ENCODE measurements at regions not wholly inside any gene's neighbourhood (a gene's known extent, or its start where the extent isn't known, plus 50 kb on each side); places are given as distances from the start of the nearest gene placed in this dataset.

DNA sequence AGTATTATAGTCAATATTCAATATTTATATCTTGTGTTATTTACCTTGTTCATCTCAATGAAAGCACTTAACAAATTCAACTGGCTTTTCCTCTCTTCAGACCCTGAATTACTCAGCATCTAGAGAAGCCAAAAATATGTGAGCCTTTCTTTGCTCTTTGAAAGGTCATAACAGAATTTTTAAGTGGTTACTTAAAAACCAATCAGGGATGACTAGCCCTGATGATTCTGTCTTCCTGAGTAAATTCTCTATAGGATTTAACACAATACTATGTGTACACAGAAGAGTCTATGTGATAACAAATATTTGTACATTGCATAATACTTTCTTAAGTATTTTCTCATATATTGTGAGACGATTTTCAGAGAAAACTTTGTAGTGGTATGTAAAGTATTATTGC, 546.3 kb downstream of the MAT2B start:
- DNase-seq = no peak

DNA sequence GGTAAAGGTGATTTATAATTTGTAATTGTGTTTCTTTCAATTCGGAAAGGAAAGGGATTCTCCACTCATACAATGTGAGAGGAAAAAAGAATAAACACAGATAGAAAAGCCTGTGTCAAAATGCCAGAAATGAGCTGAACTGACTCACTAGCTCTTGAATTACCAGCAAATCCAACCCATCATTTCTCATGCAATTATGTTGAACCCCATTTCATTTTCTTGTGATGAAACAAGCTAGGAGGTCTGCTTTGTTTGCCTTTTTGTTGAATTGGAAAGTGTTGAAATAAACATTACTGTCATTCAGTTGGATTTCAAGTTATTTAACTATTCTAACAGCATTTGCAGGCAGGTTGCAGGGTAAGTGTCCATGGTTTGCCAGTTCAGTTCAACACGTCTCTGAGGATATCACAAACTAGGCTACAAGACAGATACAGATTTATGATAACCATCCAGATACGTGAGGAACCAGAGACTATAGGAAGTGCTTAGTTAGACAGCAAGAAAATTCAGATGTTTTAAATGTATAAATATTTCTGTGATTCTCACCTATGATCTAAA, 547.2 kb downstream of the MAT2B start:
- DNase-seq = no peak

- DNase-seq = no peak
Measured at GRCh38 chr5:164053123-164053522, 547.7 kb downstream of the MAT2B start.

DNA sequence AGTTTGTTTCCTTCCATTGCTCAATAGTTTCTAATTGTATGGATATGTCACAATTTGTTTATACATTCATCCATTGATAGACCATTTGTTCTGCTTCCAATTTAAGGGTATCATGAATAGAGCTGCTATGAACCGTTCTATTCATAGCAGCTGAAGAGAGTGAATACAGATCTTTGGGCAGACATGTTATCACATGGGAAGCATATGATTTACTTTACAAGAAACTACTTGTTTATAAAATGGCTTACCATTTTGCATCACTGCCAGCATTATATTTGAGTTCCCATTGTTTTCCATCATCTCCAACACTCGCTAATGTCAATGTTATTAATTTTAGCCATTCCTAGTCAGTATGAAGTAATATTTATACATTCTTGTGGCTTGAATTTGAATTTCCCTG, 549.0 kb downstream of the MAT2B start:
- no peak for DNase-seq

GRCh38 chr5:164057121-164057520, 551.7 kb downstream of the MAT2B start:
- no peak for DNase-seq

- no peak for DNase-seq
Measured at GRCh38 chr5:164058621-164059020, 553.2 kb downstream of the MAT2B start.

GRCh38 chr5:164059471-164059870, 554.1 kb downstream of the MAT2B start:
- DNase-seq = no peak

GRCh38 chr5:164060786-164061355, 555.5 kb downstream of the MAT2B start:
- DNase-seq = no peak

- DNase-seq = no peak
Measured at GRCh38 chr5:164062304-164062703, 556.9 kb downstream of the MAT2B start.

DNA sequence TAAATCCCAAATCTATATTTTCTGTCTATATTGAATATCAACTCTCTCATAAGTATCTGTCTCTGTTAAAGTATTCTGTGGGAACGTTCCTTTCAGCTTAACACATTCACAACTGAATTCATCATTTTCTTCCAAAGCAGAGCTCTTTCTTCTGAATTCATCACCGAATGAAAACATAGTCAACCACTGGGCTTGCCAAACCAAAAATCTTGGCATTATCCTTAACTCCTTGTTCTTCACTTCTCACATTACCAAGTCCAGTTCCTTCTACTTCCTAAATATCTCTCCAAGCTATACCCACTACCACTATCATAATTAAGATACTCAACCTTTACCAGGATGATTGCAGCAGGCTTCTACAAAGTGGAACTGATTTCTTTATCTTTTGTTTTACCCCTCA, 559.8 kb downstream of the MAT2B start:
- DNase-seq = no peak

DNA sequence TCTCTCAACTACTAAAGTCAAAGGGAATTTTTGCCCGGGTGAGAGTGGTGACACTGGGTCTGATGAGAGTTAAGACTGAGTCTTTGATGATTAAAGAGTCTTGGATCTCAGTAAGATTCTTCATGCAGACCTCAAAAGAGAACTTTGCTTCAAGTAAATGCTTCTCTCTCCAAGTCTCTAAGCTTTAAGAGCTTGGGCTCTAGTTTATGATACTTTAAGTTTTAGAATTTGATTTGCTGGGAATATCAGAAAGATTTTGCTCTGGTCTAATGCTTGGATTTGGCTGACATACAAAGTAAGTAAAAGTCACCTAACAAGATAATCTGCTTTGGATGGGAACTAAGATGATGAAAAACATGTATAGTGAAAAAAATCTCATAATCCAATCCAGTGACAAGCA, 566.3 kb downstream of the MAT2B start:
- no peak for DNase-seq

GRCh38 chr5:164073081-164073480, 567.7 kb downstream of the MAT2B start:
- DNase-seq = no peak

DNA sequence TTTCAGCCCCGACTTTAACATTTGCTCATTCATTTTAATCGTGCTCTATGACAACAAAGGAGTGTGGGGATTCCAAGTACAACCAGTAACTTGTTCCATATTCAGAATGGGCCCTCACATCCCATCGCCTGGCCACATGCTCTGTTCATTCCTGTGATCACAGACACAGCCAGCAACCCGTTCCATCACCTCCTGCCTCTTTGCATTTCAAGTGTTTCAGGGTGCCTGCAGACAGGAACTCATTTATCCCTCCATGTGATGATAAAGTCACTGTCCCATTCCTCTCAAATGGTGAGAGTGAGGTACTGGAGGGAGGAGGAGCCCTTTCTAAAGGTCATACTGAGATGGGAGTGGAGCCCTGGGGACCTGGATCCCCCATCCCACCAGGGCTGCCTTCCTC, 571.1 kb downstream of the MAT2B start:
- no peak for DNase-seq

GRCh38 chr5:164090358-164090757, 584.9 kb downstream of the MAT2B start:
- no peak for DNase-seq

GRCh38 chr5:164091836-164092235, 586.4 kb downstream of the MAT2B start:
- DNase-seq = no peak

GRCh38 chr5:164094291-164094690, 588.9 kb downstream of the MAT2B start:
- no peak for DNase-seq

DNA sequence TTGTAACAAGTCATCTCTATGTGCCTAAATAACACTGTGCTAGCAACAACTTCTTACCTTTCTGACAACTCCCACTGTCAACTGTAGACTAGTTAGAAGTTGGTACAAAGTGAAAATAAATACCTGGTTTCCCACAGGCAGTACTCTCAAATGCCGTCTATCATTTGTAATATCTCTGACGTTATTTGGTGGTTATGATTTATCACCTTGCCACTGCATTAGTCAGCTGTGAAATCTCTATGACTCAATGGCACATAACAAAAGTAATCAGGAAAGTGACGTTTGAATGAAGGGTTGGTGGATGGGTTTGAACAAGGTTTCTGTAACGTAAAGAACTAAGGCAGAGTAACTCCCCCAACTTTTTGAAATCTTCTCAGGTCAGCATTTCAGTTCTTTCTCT, 592.3 kb downstream of the MAT2B start:
- DNase-seq = no peak

GRCh38 chr5:164098531-164098930, 593.1 kb downstream of the MAT2B start:
- DNase-seq = no peak

DNA sequence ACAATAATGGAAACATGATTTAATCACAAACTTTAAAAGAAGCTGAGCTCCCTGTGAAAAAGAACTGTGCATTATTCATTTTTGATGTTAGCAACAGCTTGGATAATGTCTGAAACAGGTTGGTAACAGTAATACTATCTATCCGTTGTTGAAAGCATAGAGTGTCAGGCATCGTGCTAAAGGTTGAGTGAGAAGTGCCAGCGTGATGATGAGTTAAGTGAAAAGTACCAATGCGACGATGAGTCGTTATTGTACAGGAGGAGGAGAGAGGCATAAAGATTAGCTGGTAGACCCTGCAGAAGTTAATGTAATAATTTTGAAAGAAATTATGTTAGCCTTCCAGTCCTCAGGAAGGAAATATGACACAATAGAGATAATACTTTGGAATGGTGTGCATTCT, 593.6 kb downstream of the MAT2B start:
- DNase-seq = no peak

DNA sequence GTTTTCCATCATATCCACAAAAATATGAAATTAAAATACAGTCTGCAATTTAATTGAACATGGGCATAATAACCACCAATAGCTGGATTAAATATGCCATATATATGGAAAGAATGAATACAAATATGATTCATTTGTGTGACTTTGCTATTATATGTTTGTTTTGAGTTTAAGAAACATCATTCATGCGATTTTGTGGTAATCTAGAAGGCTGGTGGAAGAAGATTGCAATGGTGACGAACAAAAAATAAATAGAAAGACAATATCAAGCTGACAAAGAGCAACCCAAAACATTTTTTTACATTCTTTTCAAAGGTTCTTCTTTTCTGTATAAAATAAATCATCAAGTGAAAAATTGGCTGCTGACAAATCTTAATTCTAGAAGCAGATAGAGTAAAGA, 610.0 kb downstream of the MAT2B start:
- DNase-seq = no peak

DNA sequence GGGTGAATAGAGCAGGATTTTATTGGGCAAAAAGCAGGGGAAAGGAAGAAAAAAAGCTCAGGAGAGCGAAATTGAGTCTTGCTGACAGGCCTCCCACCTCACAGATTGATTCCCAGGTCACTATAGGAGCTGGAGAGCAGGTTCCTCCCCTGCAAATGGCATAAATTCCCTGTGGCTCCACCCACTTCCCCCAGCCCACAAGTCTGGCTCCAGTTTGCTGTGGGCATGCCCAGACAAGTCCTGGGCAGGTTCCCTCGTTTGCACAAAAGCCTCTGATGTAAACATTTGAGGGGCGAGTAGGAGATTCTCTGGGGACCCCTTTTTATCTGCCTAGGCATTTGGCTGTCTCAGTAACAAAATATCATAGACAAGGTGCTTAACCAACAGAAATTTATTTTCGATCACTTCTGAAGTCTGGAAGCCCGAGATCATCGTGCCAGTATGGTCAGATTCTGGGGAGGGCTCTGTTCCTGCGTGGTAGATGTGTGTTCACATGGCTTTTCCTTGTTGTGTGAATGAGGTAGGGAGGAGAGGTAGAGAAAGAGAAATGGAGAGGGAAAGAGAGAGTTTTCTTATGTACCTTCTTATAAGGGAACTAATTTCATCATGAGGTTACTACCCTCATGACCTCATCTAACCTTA, 614.5 kb downstream of the MAT2B start:
- no peak for DNase-seq

DNA sequence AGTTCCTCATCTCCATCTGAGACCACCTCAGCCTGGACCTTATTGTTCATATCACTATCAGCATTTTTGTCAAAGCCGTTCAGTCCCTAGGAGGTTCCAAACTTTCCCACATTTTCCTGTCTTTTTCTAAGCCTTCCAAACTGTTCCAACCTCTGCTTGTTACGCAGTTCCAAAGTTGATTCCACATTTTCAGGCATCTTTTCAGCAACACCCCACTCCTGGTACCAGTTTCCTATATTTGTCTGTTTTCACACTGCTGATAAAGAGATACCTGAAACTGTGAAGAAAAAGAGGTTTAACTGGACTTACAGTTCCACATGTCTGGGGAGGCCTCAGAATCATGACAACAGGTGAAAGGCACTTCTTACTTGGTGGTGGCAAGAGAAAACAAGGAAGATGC, 622.1 kb downstream of the MAT2B start:
- DNase-seq = no peak

DNA sequence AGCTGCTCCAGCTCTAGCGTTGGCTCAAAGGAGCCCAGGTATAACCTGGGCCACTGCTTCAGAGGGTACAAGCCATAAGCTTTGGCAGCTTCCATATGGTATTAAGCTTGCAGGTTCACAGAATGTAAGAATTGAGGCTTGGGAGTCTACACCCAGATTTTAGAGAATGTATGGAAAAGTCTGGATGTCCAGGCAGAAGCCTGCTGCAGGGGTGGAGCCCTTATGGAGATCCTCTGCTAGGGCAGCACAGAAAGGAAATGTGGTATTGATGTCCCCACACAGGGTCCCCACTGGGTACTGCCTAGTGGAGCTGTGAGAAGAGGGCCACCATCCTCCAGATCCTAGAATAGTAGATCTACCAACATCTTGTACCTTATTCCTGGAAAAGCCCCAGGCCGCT, 626.9 kb downstream of the MAT2B start:
- DNase-seq = no peak

DNA sequence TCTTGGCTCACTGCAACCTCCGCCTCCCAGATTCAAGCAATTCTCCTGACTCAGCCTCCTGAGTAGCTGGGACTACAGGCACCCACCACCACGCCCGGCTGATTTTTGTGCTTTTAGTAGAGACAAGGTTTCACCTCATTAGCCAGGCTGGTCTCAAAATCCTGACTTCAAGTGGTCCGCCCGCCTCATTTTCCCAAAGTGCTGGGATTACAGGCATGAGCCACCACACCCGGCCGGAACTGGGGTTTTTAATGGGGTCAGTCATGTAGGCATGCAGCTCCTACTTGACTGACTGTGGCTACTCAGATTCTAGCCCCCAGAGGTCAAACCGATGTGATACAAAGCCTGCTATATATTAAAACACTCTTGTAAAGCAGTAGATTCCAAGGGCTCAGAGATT, 631.7 kb downstream of the MAT2B start:
- DNase-seq = no peak

- DNase-seq = no peak
Measured at GRCh38 chr5:164139423-164139822, 634.0 kb downstream of the MAT2B start.

All from right hindlimb (tissue), 1 donor.